GM12892 (cell line): ENCODE measurements at regions not wholly inside any gene's neighbourhood (a gene's known extent, or its start where the extent isn't known, plus 50 kb on each side); places are given as distances from the start of the nearest gene placed in this dataset.

ENCODE experiments used
- POLR2A ChIP-seq: IDR thresholded peaks from 2 replicates; pipeline ENCODE4 v1.6.1; 2011; ENCODE audit warnings: low read depth, low read length, control low read depth
- POLR2AphosphoS5 ChIP-seq: IDR thresholded peaks from 2 replicates; pipeline ENCODE4 v1.6.1; 2011; ENCODE audit warnings: low read depth, low read length, control low read depth
- TAF1 ChIP-seq: IDR thresholded peaks from 2 replicates; pipeline ENCODE4 v1.6.1; 2011; ENCODE audit warnings: low read depth, mild to moderate bottlenecking, control low read depth, low read length, borderline replicate concordance

DNA sequence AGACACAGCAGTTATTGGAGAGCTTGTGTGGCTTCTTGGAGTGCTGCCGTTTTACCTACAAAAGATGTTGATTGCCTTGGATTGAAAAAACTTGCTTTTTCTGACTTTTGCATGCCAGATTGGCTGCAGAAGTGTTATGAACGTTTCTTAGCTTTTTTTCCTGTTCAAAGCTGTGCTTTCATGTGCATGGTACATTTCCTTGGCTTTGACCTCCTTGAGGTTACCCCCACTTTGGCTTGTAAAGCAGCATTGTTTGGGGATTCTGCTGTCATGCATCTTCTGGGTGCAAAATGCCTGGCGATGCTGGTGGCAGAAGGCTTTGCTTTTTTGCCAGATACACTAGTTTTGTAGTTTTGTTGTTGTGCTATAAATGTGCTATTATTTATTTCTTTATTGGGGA is 80.0 kb downstream of the JRKL start:
- no peak for TF ChIP-seq POLR2A
- TF ChIP-seq POLR2AphosphoS5, result no peak
- TF ChIP-seq TAF1, result no peak
